ENCODE measurements at regions not wholly inside any gene's neighbourhood (a gene's known extent, or its start where the extent isn't known, plus 50 kb on each side); places are given as distances from the start of the nearest gene placed in this dataset.
"Not testable (repeated sequence)": the region's sequence is repeated elsewhere in the genome, so short reads cannot be mapped to it uniquely, and the experiment has no call there.

GRCh38 chrX:123788193-123788592, 55.3 kb upstream of the THOC2 start:
- H3K4me3 ChIP-seq (ENCODE audit: low read depth, low read length); DNase-seq (ENCODE audit: low read depth): not testable (repeated sequence)

- DNase-seq (ENCODE audit: low read depth): no peak
- H3K4me3 ChIP-seq (ENCODE audit: low read depth, low read length): no peak overlapping the region
- TF ChIP-seq MYC (IDR thresholded peaks at IDR 0.05; ENCODE audit: low read depth, low read length): no peak
- TF ChIP-seq POLR2A (IDR thresholded peaks at IDR 0.05; ENCODE audit: extremely low read depth, insufficient read length): no peak
- TF ChIP-seq MAX (IDR thresholded peaks at IDR 0.05; ENCODE audit: low read depth, low read length): no peak
- TF ChIP-seq CTCF (IDR thresholded peaks at IDR 0.05; ENCODE audit: low read depth, low read length): no peak
These were observed 55.9 kb upstream of the THOC2 start for GRCh38 chrX:123788744-123789143.

- peak; percentile 11 for DNase-seq (ENCODE audit: low read depth)
- no peak overlapping the region for H3K4me3 ChIP-seq (ENCODE audit: low read depth, low read length)
- TF ChIP-seq MAX (IDR thresholded peaks at IDR 0.05; ENCODE audit: low read depth, low read length) (no peak), MYC (IDR thresholded peaks at IDR 0.05; ENCODE audit: low read depth, low read length) (no peak), CTCF (IDR thresholded peaks at IDR 0.05; ENCODE audit: low read depth, low read length) (no peak), POLR2A (IDR thresholded peaks at IDR 0.05; ENCODE audit: extremely low read depth, insufficient read length) (no peak)
These were observed 62.1 kb upstream of the XIAP start for GRCh38 chrX:123797543-123798447.

- not testable (repeated sequence) for H3K4me3 ChIP-seq (ENCODE audit: low read depth, low read length); DNase-seq (ENCODE audit: low read depth)
These were observed 61.0 kb upstream of the XIAP start for GRCh38 chrX:123798706-123799430.

- H3K4me3 ChIP-seq (ENCODE audit: low read depth, low read length): no peak overlapping the region
- no peak for TF ChIP-seq POLR2A (IDR thresholded peaks at IDR 0.05; ENCODE audit: extremely low read depth, insufficient read length)
- DNase-seq (ENCODE audit: low read depth): no peak
These were observed 58.0 kb upstream of the XIAP start for GRCh38 chrX:123801901-123802300.

GRCh38 chrX:123803331-123803983, 56.4 kb upstream of the XIAP start:
- TF ChIP-seq CTCF (IDR thresholded peaks at IDR 0.05; ENCODE audit: low read depth, low read length) (no peak), MAX (IDR thresholded peaks at IDR 0.05; ENCODE audit: low read depth, low read length) (no peak), POLR2A (IDR thresholded peaks at IDR 0.05; ENCODE audit: extremely low read depth, insufficient read length) (no peak), MYC (IDR thresholded peaks at IDR 0.05; ENCODE audit: low read depth, low read length) (no peak)
- DNase-seq (ENCODE audit: low read depth): peak; percentile 65
- H3K4me3 ChIP-seq (ENCODE audit: low read depth, low read length): no peak overlapping the region

- not testable (repeated sequence) for H3K4me3 ChIP-seq (ENCODE audit: low read depth, low read length); DNase-seq (ENCODE audit: low read depth)
These were observed 55.9 kb upstream of the XIAP start for GRCh38 chrX:123803984-123804365.

Data from NB4 (cell line).